Hepatocyte (in vitro differentiated cells): ENCODE measurements at regions not wholly inside any gene's neighbourhood (a gene's known extent, or its start where the extent isn't known, plus 50 kb on each side); places are given as distances from the start of the nearest gene placed in this dataset.
A peak's percentile ranks its signal among the peaks of the same experiment; 100 is the strongest.

Experiments
- DNase-seq: peaks from one replicate; pipeline ENCODE4 v3.0.0-alpha.2; 2016; ENCODE audit warnings: low spot score
- H2AFZ ChIP-seq: fragments of 200-600 bp; sonication (generic); 2 replicates; pipeline ENCODE4 v1.6.0; 2016; ENCODE audit warnings: antibody characterized with exemption, mild to moderate bottlenecking
- H3K27ac ChIP-seq: fragments of 200-600 bp; sonication (generic); 2 replicates; pipeline ENCODE4 v1.5.1; 2016; ENCODE audit warnings: mild to moderate bottlenecking
- H3K27me3 ChIP-seq: fragments of 200-600 bp; sonication (generic); 2 replicates; pipeline ENCODE4 v1.6.1; 2016
- H3K36me3 ChIP-seq: fragments of 200-600 bp; sonication (generic); replicated peaks from 2 replicates; pipeline ENCODE4 v1.5.1; 2016; ENCODE audit warnings: low read depth; ENCODE audit not compliant: insufficient read depth
- H3K4me1 ChIP-seq: fragments of 200-600 bp; sonication (generic); 2 replicates; pipeline ENCODE4 v1.5.1; 2016; ENCODE audit warnings: mild to moderate bottlenecking, moderate library complexity; ENCODE audit not compliant: insufficient read depth
- H3K4me2 ChIP-seq: fragments of 200-600 bp; sonication (generic); 2 replicates; pipeline ENCODE4 v1.6.0; 2016
- H3K4me3 ChIP-seq: fragments of 200-600 bp; sonication (generic); 2 replicates; pipeline ENCODE4 v1.5.1; 2016; ENCODE audit warnings: mild to moderate bottlenecking
- H3K79me2 ChIP-seq: fragments of 200-600 bp; sonication (generic); 2 replicates; pipeline ENCODE4 v1.6.0; 2017; ENCODE audit warnings: mild to moderate bottlenecking
- H3K9me2 ChIP-seq: fragments of 200-600 bp; sonication (generic); replicated peaks from 2 replicates; pipeline ENCODE4 v1.6.0; 2017; ENCODE audit warnings: mild to moderate bottlenecking; ENCODE audit not compliant: insufficient read depth
- H3K9me3 ChIP-seq: fragments of 200-600 bp; sonication (generic); 2 replicates; pipeline ENCODE4 v1.5.1; 2016; ENCODE audit warnings: low read depth, mild to moderate bottlenecking
- H4K20me1 ChIP-seq: fragments of 200-600 bp; sonication (generic); 2 replicates; pipeline ENCODE4 v1.6.0; 2016; ENCODE audit warnings: mild to moderate bottlenecking; ENCODE audit not compliant: insufficient read depth, poor library complexity, severe bottlenecking
- CTCF ChIP-seq: fragments of 200-600 bp; sonication (generic); IDR thresholded peaks from 2 replicates; pipeline ENCODE4 v1.5.1; 2016; ENCODE audit warnings: antibody characterized with exemption, mild to moderate bottlenecking; ENCODE audit not compliant: poor library complexity
- EZH2 ChIP-seq: fragments of 200-600 bp; sonication (generic); IDR thresholded peaks from 2 replicates; pipeline ENCODE4 v1.6.1; 2016; ENCODE audit warnings: antibody characterized with exemption, mild to moderate bottlenecking, borderline replicate concordance
- EZH2phosphoT487 ChIP-seq: fragments of 200-600 bp; sonication (generic); IDR thresholded peaks from one replicate; pipeline ENCODE4 v1.6.1; 2018; ENCODE audit warnings: antibody characterized with exemption, mild to moderate bottlenecking, low read depth, moderate library complexity; ENCODE audit not compliant: unreplicated experiment, severe bottlenecking
- WGBS: methylation state at CpG from one replicate; pipeline ENCODE4 v1.1.6; 2016; ENCODE audit warnings: low lambda C conversion rate; ENCODE audit errors: missing lambda C conversion rate; 5-methylcytosine and 5-hydroxymethylcytosine counted together

- DNase-seq = no peak
- TF ChIP-seq EZH2phosphoT487 = no peak
- Histone ChIP-seq H3K79me2 (no peaks in the 10 kb centered on the region), H3K9me2 (no peaks in the 10 kb centered on the region), H3K4me3 (no peak overlapping the region), H3K4me2 (no peak overlapping the region), H2AFZ (no peak overlapping the region), H3K9me3 (no peaks in the 10 kb centered on the region), H3K27me3 (no peaks in the 10 kb centered on the region), H3K4me1 (no peaks in the 10 kb centered on the region), H3K36me3 (no peaks in the 10 kb centered on the region), H4K20me1 (no peaks in the 10 kb centered on the region), H3K27ac (no peak overlapping the region)
- WGBS = 85% methylated on average over 6 of the region's 6 CpGs
Measured at GRCh38 chr5:93807846-93808245, 66.4 kb upstream of the POU5F2 start.

DNA sequence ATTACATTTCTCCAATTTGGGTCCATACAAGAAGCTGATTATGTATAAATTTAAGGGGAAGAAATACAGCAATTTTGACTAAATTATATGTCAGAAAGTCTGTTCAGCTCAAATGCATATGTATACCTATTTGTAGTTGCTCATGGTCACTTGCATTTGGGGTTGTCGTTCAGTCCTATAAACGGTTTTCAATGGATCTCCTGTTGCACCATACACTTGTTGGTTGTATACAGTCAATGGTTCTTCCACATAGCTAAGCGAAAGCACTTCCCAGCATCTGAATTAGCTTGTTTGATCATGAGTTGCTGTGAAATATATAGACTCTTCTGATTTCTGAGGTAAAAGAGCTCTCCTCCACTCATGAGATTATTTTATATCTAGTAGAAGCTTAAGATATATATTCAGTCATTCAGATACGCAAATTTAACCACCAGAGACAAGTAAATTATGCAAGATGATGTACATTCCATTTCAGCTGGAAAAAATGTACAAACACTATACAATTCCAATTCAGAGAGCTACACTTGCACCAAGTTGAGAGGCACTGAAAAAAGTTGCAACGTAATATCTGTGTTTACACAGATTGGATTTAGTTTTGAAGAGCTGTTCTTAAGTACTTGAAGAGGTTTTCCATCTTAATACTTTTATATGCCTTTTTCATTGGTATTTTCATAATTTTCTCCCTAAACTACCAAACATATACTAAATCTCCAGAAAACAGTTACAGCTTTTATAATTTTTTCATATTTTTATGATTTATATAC is 64.4 kb upstream of the POU5F2 start:
- Histone ChIP-seq H3K4me1 (no peaks in the 10 kb centered on the region), H3K4me3 (no peak overlapping the region), H3K36me3 (no peaks in the 10 kb centered on the region), H4K20me1 (no peaks in the 10 kb centered on the region), H3K9me2 (no peaks in the 10 kb centered on the region), H2AFZ (no peak overlapping the region), H3K4me2 (no peak overlapping the region), H3K27me3 (no peaks in the 10 kb centered on the region), H3K27ac (no peak overlapping the region), H3K9me3 (no peaks in the 10 kb centered on the region), H3K79me2 (no peaks in the 10 kb centered on the region)
- DNase-seq = no peak
- WGBS = 81% methylated on average over 5 of the region's 5 CpGs
- TF ChIP-seq EZH2phosphoT487 (no peak), CTCF (no peak), EZH2 (no peak)

GRCh38 chr5:93800988-93801811 is 59.8 kb upstream of the POU5F2 start:
- Histone ChIP-seq H3K4me2 (peak overlapping the region; percentile 62), H3K79me2 (no peaks in the 10 kb centered on the region), H3K4me1 (no peaks in the 10 kb centered on the region), H3K4me3 (no peak overlapping the region), H3K27me3 (no peaks in the 10 kb centered on the region), H3K27ac (no peak overlapping the region), H3K9me3 (no peaks in the 10 kb centered on the region), H3K36me3 (no peaks in the 10 kb centered on the region), H4K20me1 (no peaks in the 10 kb centered on the region), H2AFZ (no peak overlapping the region), H3K9me2 (no peaks in the 10 kb centered on the region)
- WGBS = 7% methylated on average over 2 of the region's 2 CpGs
- DNase-seq = peak; percentile 64
- TF ChIP-seq EZH2phosphoT487 = no peak
- peak; percentile 83 for TF ChIP-seq CTCF

DNA sequence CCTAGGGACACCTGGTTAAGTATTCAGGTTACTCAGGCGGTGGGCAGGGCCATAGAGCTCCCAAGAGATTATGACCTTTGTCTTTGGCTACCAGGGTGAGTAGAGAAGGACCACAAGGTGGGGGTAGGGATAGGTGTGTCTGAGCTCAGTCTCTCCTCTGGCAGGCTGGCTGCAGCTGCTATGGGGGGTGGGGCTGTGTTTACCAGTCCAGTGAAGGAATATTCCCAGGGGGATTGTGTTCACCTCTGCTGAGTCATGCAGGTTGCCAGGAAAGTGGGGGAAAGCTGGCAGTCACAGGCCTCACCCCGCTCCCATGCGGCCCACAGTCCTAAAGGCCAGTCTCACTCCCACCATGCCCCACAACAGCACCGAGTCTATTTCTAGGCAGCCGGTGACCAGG is 53.6 kb upstream of the POU5F2 start:
- Histone ChIP-seq H3K4me2 (no peak overlapping the region), H3K36me3 (no peaks in the 10 kb centered on the region), H4K20me1 (no peaks in the 10 kb centered on the region), H3K9me2 (no peaks in the 10 kb centered on the region), H2AFZ (no peak overlapping the region), H3K79me2 (no peaks in the 10 kb centered on the region), H3K4me3 (no peak overlapping the region), H3K4me1 (peaks cover 3% of the 10 kb centered on the region), H3K9me3 (no peaks in the 10 kb centered on the region), H3K27me3 (no peaks in the 10 kb centered on the region), H3K27ac (no peak overlapping the region)
- 90% methylated on average over 5 of the region's 5 CpGs for WGBS
- TF ChIP-seq EZH2phosphoT487 = no peak
- no peak for TF ChIP-seq EZH2
- no peak for TF ChIP-seq CTCF
- peak; percentile 12 for DNase-seq
